ENCODE measurements at regions not wholly inside any gene's neighbourhood (a gene's known extent, or its start where the extent isn't known, plus 50 kb on each side); places are given as distances from the start of the nearest gene placed in this dataset.

DNA sequence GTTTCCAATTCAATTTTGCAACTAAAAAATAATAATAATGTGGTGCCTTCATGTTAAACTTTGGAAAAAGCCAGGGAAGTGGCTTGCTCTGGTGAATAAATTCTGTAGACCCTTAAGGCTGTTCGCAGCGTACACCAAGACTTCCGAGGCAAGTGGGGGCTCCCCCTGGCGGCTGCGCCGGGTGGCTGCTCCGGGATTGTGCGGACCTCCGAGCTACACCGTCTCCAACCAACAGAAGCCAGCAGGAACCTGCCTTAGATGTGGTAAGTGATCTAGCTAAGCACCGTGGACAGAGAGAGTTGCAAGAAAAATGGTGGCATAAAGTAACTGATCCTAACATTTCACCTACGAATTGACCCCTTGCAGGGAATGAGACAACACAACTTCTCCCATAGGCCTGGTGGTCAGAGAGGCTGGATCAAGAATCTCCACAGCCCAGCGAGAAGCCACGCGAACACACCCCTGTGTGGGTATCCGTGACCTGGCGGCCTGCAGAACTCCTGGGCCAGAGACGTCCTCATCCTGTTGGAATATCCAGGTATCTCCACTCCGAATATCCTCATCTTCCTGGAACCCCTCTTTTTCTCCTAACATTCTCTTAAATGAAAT lies 69.6 kb downstream of the TBXT start:
- H3K36me3 ChIP-seq (ENCODE audit: control insufficient read depth in 4 of 4, insufficient read depth in 3 of 4, low read depth in 1 of 4, low read length in 3 of 4) = no peaks in the 10 kb centered on the region
- peaks cover 0 to 7% (median 6%) of the 10 kb centered on the region in 4 donors for H3K9me3 ChIP-seq (ENCODE audit: control insufficient read depth in 4 of 4, low read length in 3 of 4)
- WGBS = 36% methylated on average over 19 of the region's 19 CpGs
- no peaks in the 10 kb centered on the region for H3K4me1 ChIP-seq (ENCODE audit: control insufficient read depth in 4 of 4, insufficient read depth in 4 of 4, low read length in 3 of 4)
- peaks cover 0 to 6% (median 3%) of the 10 kb centered on the region in 4 donors for H3K27me3 ChIP-seq (ENCODE audit: control insufficient read depth in 4 of 4, insufficient read depth in 4 of 4, low read length in 3 of 4)
- no peak overlapping the region for H3K27ac ChIP-seq (ENCODE audit: low read depth in 1 of 2, low read length in 2 of 2)
- no peak overlapping the region for H3K9ac ChIP-seq (ENCODE audit: low read depth in 1 of 2, low read length in 2 of 2)
- peak overlapping the region in 1 of 3 donors; percentile 23 for H3K4me3 ChIP-seq (ENCODE audit: low read depth in 1 of 3, low read length in 3 of 3)
- TF ChIP-seq, protein P1, sequence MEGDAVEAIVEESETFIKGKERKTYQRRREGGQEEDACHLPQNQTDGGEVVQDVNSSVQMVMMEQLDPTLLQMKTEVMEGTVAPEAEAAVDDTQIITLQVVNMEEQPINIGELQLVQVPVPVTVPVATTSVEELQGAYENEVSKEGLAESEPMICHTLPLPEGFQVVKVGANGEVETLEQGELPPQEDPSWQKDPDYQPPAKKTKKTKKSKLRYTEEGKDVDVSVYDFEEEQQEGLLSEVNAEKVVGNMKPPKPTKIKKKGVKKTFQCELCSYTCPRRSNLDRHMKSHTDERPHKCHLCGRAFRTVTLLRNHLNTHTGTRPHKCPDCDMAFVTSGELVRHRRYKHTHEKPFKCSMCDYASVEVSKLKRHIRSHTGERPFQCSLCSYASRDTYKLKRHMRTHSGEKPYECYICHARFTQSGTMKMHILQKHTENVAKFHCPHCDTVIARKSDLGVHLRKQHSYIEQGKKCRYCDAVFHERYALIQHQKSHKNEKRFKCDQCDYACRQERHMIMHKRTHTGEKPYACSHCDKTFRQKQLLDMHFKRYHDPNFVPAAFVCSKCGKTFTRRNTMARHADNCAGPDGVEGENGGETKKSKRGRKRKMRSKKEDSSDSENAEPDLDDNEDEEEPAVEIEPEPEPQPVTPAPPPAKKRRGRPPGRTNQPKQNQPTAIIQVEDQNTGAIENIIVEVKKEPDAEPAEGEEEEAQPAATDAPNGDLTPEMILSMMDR (IDR thresholded peaks at IDR 0.05; ENCODE audit: low read depth, low read length, missing input control) = peak; percentile 71
- no peak for TF ChIP-seq RXRA (IDR thresholded peaks at IDR 0.05)
- TF ChIP-seq FOXA2 (IDR thresholded peaks at IDR 0.05) = no peak
- peak; percentile 67 to 74 for TF ChIP-seq RAD21 (IDR thresholded peaks at IDR 0.05)
- TF ChIP-seq HNF4A (conservative IDR thresholded peaks at IDR 0.05) = no peak
- TF ChIP-seq, protein P2, sequence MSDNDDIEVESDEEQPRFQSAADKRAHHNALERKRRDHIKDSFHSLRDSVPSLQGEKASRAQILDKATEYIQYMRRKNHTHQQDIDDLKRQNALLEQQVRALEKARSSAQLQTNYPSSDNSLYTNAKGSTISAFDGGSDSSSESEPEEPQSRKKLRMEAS (IDR thresholded peaks at IDR 0.05) = no peak
- TF ChIP-seq HNF4G (IDR thresholded peaks at IDR 0.05) = no peak
- TF ChIP-seq, protein P3, sequence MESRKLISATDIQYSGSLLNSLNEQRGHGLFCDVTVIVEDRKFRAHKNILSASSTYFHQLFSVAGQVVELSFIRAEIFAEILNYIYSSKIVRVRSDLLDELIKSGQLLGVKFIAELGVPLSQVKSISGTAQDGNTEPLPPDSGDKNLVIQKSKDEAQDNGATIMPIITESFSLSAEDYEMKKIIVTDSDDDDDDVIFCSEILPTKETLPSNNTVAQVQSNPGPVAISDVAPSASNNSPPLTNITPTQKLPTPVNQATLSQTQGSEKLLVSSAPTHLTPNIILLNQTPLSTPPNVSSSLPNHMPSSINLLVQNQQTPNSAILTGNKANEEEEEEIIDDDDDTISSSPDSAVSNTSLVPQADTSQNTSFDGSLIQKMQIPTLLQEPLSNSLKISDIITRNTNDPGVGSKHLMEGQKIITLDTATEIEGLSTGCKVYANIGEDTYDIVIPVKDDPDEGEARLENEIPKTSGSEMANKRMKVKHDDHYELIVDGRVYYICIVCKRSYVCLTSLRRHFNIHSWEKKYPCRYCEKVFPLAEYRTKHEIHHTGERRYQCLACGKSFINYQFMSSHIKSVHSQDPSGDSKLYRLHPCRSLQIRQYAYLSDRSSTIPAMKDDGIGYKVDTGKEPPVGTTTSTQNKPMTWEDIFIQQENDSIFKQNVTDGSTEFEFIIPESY (IDR thresholded peaks at IDR 0.05) = no peak
- TF ChIP-seq, protein P4, sequence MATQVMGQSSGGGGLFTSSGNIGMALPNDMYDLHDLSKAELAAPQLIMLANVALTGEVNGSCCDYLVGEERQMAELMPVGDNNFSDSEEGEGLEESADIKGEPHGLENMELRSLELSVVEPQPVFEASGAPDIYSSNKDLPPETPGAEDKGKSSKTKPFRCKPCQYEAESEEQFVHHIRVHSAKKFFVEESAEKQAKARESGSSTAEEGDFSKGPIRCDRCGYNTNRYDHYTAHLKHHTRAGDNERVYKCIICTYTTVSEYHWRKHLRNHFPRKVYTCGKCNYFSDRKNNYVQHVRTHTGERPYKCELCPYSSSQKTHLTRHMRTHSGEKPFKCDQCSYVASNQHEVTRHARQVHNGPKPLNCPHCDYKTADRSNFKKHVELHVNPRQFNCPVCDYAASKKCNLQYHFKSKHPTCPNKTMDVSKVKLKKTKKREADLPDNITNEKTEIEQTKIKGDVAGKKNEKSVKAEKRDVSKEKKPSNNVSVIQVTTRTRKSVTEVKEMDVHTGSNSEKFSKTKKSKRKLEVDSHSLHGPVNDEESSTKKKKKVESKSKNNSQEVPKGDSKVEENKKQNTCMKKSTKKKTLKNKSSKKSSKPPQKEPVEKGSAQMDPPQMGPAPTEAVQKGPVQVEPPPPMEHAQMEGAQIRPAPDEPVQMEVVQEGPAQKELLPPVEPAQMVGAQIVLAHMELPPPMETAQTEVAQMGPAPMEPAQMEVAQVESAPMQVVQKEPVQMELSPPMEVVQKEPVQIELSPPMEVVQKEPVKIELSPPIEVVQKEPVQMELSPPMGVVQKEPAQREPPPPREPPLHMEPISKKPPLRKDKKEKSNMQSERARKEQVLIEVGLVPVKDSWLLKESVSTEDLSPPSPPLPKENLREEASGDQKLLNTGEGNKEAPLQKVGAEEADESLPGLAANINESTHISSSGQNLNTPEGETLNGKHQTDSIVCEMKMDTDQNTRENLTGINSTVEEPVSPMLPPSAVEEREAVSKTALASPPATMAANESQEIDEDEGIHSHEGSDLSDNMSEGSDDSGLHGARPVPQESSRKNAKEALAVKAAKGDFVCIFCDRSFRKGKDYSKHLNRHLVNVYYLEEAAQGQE (IDR thresholded peaks at IDR 0.05) = no peak
- no peak for TF ChIP-seq YY1 (IDR thresholded peaks at IDR 0.05)
- DNase-seq (ENCODE audit: low spot score) = peak; percentile 70

DNA sequence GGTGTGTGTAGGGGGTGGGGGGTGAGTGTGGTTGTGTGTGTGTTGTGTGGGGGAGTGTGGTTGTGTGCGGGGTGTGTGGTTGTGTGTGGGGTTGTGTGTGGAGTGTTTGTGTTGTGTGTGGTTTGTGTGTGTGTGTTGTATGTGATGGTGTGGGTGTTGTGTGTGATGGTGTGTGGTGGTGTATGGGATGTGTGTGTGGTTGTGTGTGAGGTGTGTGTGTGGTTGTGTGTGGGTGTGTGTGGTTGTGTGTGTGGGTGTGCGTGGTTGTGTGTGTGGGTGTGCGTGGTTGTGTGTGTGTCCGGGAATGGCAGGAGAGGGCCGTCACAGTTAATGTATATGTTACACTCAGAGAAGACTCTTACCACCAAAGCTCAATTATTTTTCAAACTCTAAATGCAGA lies 79.8 kb downstream of the TBXT start:
- no peak for TF ChIP-seq JUND (IDR thresholded peaks at IDR 0.05)
- TF ChIP-seq, protein P1 (IDR thresholded peaks at IDR 0.05; ENCODE audit: low read depth, low read length, missing input control) = no peak
- TF ChIP-seq FOXA1 (IDR thresholded peaks at IDR 0.05) = no peak
- no peak for TF ChIP-seq RXRA (IDR thresholded peaks at IDR 0.05)
- TF ChIP-seq RAD21 (IDR thresholded peaks at IDR 0.05) = no peak
- no peak for TF ChIP-seq FOXA2 (IDR thresholded peaks at IDR 0.05)
- TF ChIP-seq TAF1 (conservative IDR thresholded peaks at IDR 0.05) = no peak
- no peak for TF ChIP-seq SP1 (IDR thresholded peaks at IDR 0.05)
- Histone ChIP-seq H3K9ac (ENCODE audit: low read depth in 1 of 2, low read length in 2 of 2) (no peak overlapping the region), H3K9me3 (ENCODE audit: control insufficient read depth in 4 of 4, low read length in 3 of 4) (no peaks in the 10 kb centered on the region), H3K36me3 (ENCODE audit: control insufficient read depth in 4 of 4, insufficient read depth in 3 of 4, low read depth in 1 of 4, low read length in 3 of 4) (no peaks in the 10 kb centered on the region), H3K27me3 (ENCODE audit: control insufficient read depth in 4 of 4, insufficient read depth in 4 of 4, low read length in 3 of 4) (peaks cover 0 to 2% (median under 1%) of the 10 kb centered on the region in 4 donors), H3K4me3 (ENCODE audit: low read depth in 1 of 3, low read length in 3 of 3) (no peak overlapping the region), H3K4me1 (ENCODE audit: control insufficient read depth in 4 of 4, insufficient read depth in 4 of 4, low read length in 3 of 4) (no peaks in the 10 kb centered on the region), H3K27ac (ENCODE audit: low read depth in 1 of 2, low read length in 2 of 2) (no peak overlapping the region)
- DNase-seq (ENCODE audit: low spot score) = no peak
- 89% methylated on average over 5 of the region's 5 CpGs for WGBS
